Cardiac fibroblast (primary cell): ENCODE measurements at regions not wholly inside any gene's neighbourhood (a gene's known extent, or its start where the extent isn't known, plus 50 kb on each side); places are given as distances from the start of the nearest gene placed in this dataset.
"Not testable (repeated sequence)": the region's sequence is repeated elsewhere in the genome, so short reads cannot be mapped to it uniquely, and the experiment has no call there.

Experiments
- DNase-seq, 2 donors: peaks; one replicate each; pipeline versions ENCODE4 v3.0.0 to v3.0.0-alpha.2; 2010; ENCODE audit warnings: low read depth in 2 of 2
- H3K4me3 ChIP-seq, 2 donors: replicated peaks in 1 of 2; 1 replicate in 1 of 2; 2 replicates in 1 of 2; pipeline ENCODE4 v1.5.1; 2011; ENCODE audit warnings: low read depth in 2 of 2, low read length in 2 of 2, mild to moderate bottlenecking in 2 of 2, moderate library complexity in 1 of 2
- TF ChIP-seq, protein P1 (sequence below): IDR thresholded peaks from one replicate; pipeline ENCODE4 v1.5.1; 2011; ENCODE audit warnings: low read depth, mild to moderate bottlenecking, low read length, inconsistent platforms

DNA sequence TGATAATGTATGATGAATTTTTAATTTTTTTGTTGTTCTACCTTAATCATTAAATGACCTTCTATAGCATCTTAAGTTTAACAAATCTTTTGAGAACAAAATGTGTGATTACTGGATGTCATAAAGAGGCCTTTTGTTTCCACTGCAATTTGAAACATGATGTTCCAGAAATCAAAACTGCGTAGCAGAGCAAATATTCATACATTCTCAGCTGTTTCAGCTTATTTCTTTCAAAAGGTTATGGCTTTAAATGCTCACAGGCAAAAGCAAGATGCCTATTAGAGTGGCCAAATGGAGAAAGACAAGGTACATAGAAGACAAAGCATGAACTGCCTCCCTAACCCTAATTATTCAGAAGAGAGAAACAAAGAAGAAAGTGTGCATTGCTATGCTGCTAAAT is 233.0 kb upstream of the SLC7A11 start:
- no peak for DNase-seq
- TF ChIP-seq, protein P1, sequence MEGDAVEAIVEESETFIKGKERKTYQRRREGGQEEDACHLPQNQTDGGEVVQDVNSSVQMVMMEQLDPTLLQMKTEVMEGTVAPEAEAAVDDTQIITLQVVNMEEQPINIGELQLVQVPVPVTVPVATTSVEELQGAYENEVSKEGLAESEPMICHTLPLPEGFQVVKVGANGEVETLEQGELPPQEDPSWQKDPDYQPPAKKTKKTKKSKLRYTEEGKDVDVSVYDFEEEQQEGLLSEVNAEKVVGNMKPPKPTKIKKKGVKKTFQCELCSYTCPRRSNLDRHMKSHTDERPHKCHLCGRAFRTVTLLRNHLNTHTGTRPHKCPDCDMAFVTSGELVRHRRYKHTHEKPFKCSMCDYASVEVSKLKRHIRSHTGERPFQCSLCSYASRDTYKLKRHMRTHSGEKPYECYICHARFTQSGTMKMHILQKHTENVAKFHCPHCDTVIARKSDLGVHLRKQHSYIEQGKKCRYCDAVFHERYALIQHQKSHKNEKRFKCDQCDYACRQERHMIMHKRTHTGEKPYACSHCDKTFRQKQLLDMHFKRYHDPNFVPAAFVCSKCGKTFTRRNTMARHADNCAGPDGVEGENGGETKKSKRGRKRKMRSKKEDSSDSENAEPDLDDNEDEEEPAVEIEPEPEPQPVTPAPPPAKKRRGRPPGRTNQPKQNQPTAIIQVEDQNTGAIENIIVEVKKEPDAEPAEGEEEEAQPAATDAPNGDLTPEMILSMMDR, result no peak
- no peak overlapping the region for H3K4me3 ChIP-seq

DNA sequence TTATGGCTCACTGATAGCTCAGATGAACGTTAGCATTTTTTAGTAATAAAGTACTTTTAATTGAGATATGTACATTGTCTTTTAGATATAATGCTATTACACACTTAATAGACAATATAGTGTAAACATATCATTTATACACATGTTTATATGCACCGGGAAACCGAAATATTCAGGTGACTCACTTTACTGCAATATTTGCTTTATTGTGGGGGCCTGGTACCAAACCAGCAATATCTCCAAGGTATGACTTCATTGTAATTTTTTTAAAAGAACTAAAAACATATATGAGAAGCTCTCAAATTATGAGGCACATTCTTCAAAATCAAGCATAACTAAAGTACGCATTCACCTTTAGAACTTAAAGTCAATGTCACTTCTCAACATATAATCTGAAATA is 231.2 kb upstream of the SLC7A11 start:
- no peak for DNase-seq
- no peak overlapping the region for H3K4me3 ChIP-seq
- TF ChIP-seq, protein P1, result no peak

- no peak overlapping the region for H3K4me3 ChIP-seq
- TF ChIP-seq, protein P1, result no peak
- DNase-seq, result no peak
These were observed 218.6 kb upstream of the SLC7A11 start for GRCh38 chr4:138460477-138461414.

DNA sequence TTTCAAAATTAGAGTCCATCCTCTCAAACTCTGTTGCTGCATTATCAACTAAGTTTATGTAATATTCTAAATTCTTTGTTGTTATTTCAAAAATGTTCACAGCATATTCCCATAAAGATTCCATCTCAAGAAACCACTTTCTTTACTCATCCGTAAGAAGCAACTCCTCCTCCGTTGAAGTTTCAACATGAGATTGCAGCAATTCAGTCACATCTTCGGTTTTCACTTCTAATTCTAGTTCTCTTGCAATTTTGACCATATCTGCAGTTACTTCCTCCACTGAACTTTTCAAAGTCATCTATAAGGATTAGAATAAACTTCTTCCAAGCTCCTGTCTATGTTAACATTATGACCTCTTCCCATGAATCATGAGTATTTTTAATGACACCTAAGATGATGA is 216.6 kb upstream of the SLC7A11 start:
- no peak overlapping the region for H3K4me3 ChIP-seq
- DNase-seq, result no peak
- TF ChIP-seq, protein P1, result no peak

DNA sequence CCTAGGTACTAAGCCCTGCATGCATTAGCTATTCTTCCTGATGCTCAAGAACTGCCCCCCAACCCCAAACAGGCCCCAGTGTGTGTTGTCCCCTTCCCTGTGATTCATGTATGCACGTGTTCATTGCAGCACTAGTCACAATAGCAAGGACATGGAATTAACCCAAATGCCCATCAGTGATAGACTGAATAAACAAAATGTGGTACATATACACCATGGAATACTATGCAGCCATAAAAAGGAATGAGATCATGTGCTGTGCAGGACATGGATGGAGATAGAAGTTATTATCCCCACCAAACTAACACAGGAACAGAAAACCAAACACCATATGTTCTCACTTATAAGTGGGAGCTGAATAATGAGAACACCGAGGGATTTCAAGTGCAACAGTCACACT is 214.2 kb upstream of the SLC7A11 start:
- DNase-seq, result not testable (repeated sequence)

GRCh38 chr4:138455097-138455496 is 212.9 kb upstream of the SLC7A11 start:
- DNase-seq, result no peak
- H3K4me3 ChIP-seq, result no peak overlapping the region
- TF ChIP-seq, protein P1, result no peak

More for the DNA sequence above, 214.2 kb upstream of the SLC7A11 start:
- H3K4me3 ChIP-seq, result not testable (repeated sequence)

DNA sequence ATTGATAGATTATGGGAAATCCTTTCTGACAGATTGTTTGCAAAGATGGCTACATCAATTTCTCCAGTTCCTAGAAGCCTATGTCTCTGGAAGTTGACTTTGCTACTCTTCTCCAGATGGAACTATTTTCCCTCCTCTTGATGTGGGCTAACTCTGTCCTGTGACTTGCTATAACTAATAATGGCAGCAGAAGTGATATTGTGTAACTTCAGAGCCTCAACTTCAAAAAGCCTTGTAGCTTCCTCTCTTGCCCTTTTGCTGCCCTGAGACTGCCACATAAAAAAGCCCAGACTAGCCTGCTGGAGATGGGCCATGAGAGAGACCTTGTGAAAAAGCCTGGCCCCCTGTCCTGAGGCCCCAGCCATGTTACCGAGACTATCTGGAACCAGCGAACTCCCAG is 210.7 kb upstream of the SLC7A11 start:
- no peak for DNase-seq
- TF ChIP-seq, protein P1, result no peak
- H3K4me3 ChIP-seq, result no peak overlapping the region
